IMR-90 (cell line): ENCODE measurements at regions not wholly inside any gene's neighbourhood (a gene's known extent, or its start where the extent isn't known, plus 50 kb on each side); places are given as distances from the start of the nearest gene placed in this dataset.

Experiments
- BHLHE40 ChIP-seq: fragments of 150-350 bp; IDR thresholded peaks from 2 replicates; pipeline ENCODE4 v1.6.1; 2016; ENCODE audit warnings: mild to moderate bottlenecking, low read depth, low read length
- CEBPB ChIP-seq: IDR thresholded peaks from 2 replicates; pipeline ENCODE4 v1.6.1; 2012; ENCODE audit warnings: low read depth, low read length, improper control_type of control experiment
- CTCF ChIP-seq: conservative IDR thresholded peaks from 2 replicates; pipeline ENCODE4 v1.5.1; 2012; ENCODE audit warnings: mild to moderate bottlenecking, low read depth, low read length, improper control_type of control experiment
- MAFK ChIP-seq: IDR thresholded peaks from 2 replicates; pipeline ENCODE4 v1.6.1; 2012; ENCODE audit warnings: low read depth, low read length, improper control_type of control experiment
- MAZ ChIP-seq: IDR thresholded peaks from 2 replicates; pipeline ENCODE4 v1.6.1; 2012; ENCODE audit warnings: low read depth, mild to moderate bottlenecking, low read length, improper control_type of control experiment, moderate library complexity, borderline replicate concordance
- POLR2A ChIP-seq: IDR thresholded peaks from 2 replicates; pipeline ENCODE4 v1.6.1; 2012; ENCODE audit warnings: mild to moderate bottlenecking, low read depth, low read length
- RAD21 ChIP-seq: IDR thresholded peaks from 2 replicates; pipeline ENCODE4 v1.6.1; 2012; ENCODE audit warnings: low read length, improper control_type of control experiment
- RCOR1 ChIP-seq: IDR thresholded peaks from 2 replicates; pipeline ENCODE4 v1.6.1; 2012; ENCODE audit warnings: mild to moderate bottlenecking, low read length, improper control_type of control experiment; ENCODE audit not compliant: insufficient replicate concordance
- RFX5 ChIP-seq: IDR thresholded peaks from 2 replicates; pipeline ENCODE4 v1.8.0; 2012; ENCODE audit warnings: low read depth, mild to moderate bottlenecking, low read length, moderate library complexity
- SMC3 ChIP-seq: fragments of 150-350 bp; IDR thresholded peaks from 2 replicates; pipeline ENCODE4 v1.6.1; 2016; ENCODE audit warnings: low read depth, mild to moderate bottlenecking, antibody characterized with exemption, low read length, moderate library complexity
- USF2 ChIP-seq: fragments of 150-350 bp; IDR thresholded peaks from 2 replicates; pipeline ENCODE4 v1.6.1; 2017; ENCODE audit warnings: mild to moderate bottlenecking, antibody characterized with exemption, low read length, low read depth
- TF ChIP-seq, protein P1 (sequence below): fragments of 150-350 bp; IDR thresholded peaks from 2 replicates; pipeline ENCODE4 v1.6.1; 2016; ENCODE audit warnings: low read depth, mild to moderate bottlenecking, low read length, moderate library complexity, borderline replicate concordance

DNA sequence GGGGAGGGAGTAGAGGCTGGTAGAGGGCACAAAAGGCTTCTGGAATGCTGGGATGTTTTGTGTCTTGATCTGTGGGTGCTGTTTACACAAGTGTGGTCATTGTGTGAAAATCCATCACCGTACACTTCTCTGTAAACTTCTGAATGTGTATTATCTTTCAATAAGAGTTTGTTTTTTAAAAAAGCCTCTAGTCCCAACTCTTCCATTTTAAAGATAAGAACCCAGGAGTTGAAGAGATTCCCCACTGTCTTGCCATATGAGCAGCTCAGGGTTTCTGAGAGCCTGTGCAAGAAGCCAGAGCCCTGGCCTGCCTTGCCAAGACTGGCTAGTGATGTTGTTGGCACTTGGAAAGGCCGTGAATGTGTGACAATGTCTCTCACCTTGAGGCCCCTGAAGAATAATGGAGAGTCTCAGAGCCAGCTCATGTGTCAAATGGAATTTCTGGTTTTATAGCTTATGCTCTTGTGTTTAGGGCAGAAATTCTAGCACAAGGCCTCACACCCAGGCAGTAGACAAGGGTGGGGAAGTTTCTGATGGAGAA lies 57.5 kb upstream of the NPAS1 start:
- TF ChIP-seq MAZ (no peak), CTCF (no peak), POLR2A (no peak), RFX5 (no peak), BHLHE40 (no peak), RCOR1 (no peak), MAFK (no peak), USF2 (no peak), RAD21 (no peak), CEBPB (no peak), SMC3 (no peak)
- TF ChIP-seq, protein P1, sequence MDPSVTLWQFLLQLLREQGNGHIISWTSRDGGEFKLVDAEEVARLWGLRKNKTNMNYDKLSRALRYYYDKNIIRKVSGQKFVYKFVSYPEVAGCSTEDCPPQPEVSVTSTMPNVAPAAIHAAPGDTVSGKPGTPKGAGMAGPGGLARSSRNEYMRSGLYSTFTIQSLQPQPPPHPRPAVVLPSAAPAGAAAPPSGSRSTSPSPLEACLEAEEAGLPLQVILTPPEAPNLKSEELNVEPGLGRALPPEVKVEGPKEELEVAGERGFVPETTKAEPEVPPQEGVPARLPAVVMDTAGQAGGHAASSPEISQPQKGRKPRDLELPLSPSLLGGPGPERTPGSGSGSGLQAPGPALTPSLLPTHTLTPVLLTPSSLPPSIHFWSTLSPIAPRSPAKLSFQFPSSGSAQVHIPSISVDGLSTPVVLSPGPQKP, result no peak
